ENCODE measurements at regions not wholly inside any gene's neighbourhood (a gene's known extent, or its start where the extent isn't known, plus 50 kb on each side); places are given as distances from the start of the nearest gene placed in this dataset.

- H3K27ac ChIP-seq: no peak overlapping the region
- no peak for DNase-seq (ENCODE audit: low spot score)
- H3K4me1 ChIP-seq (replicated peaks): no peaks in the 10 kb centered on the region
- no peaks in the 10 kb centered on the region for H3K36me3 ChIP-seq
- H3K4me3 ChIP-seq: no peak overlapping the region
- 46% methylated on average over 1 of the region's 1 CpG for WGBS
- intact Hi-C loops (cut with DNase I): no loop called here
- TF ChIP-seq POLR2AphosphoS5 (IDR thresholded peaks at IDR 0.05) (no peak), POLR2A (IDR thresholded peaks at IDR 0.05) (no peak)
- no peaks in the 10 kb centered on the region for H3K27me3 ChIP-seq (replicated peaks; ENCODE audit: insufficient read depth)
- H3K9me3 ChIP-seq: no peaks in the 10 kb centered on the region
Observed at GRCh38 chr19:42653841-42654240, 59.1 kb upstream of the CEACAM8 start.

GRCh38 chr19:42652021-42652420, 57.3 kb upstream of the CEACAM8 start:
- no peak for DNase-seq (ENCODE audit: low spot score)
- Histone ChIP-seq H3K27ac (no peak overlapping the region), H3K36me3 (no peaks in the 10 kb centered on the region), H3K27me3 (replicated peaks; ENCODE audit: insufficient read depth) (no peaks in the 10 kb centered on the region), H3K9me3 (no peaks in the 10 kb centered on the region), H3K4me1 (replicated peaks) (no peaks in the 10 kb centered on the region), H3K4me3 (no peak overlapping the region)
- intact Hi-C loops (cut with DNase I): no loop called here
- TF ChIP-seq CTCF (IDR thresholded peaks at IDR 0.05) (no peak), POLR2AphosphoS5 (IDR thresholded peaks at IDR 0.05) (no peak), POLR2A (IDR thresholded peaks at IDR 0.05) (no peak)
- 91% methylated on average over 8 of the region's 8 CpGs for WGBS
